Umbilical cord (tissue), 1 donor: ENCODE measurements at regions not wholly inside any gene's neighbourhood (a gene's known extent, or its start where the extent isn't known, plus 50 kb on each side); places are given as distances from the start of the nearest gene placed in this dataset.

Experiments
- DNase-seq: peaks from one replicate; pipeline ENCODE4 v3.0.0-alpha.2; 2015; ENCODE audit warnings: low spot score

- DNase-seq: no peak
Observed at GRCh38 chr6:25036461-25036860, 100.7 kb upstream of the RIPOR2 start.

- DNase-seq: no peak
Observed at GRCh38 chr6:25038300-25038699, 102.5 kb upstream of the RIPOR2 start.

GRCh38 chr6:25038999-25039398, 103.2 kb upstream of the RIPOR2 start:
- DNase-seq: no peak

GRCh38 chr6:25041485-25042035, 105.8 kb upstream of the RIPOR2 start:
- no peak for DNase-seq

- no peak for DNase-seq
Observed at GRCh38 chr6:25042036-25042521, 106.3 kb upstream of the RIPOR2 start.

- DNase-seq: no peak
Observed at GRCh38 chr6:25042536-25042935, 106.8 kb upstream of the RIPOR2 start.

- no peak for DNase-seq
Observed at GRCh38 chr6:25042984-25043725, 107.4 kb upstream of the RIPOR2 start.

- DNase-seq: no peak
Observed at GRCh38 chr6:25043892-25044291, 108.1 kb upstream of the RIPOR2 start.

GRCh38 chr6:25046942-25047341, 111.2 kb upstream of the RIPOR2 start:
- DNase-seq: no peak

GRCh38 chr6:25050356-25050755, 114.6 kb upstream of the RIPOR2 start:
- DNase-seq: peak; percentile 88

- DNase-seq: no peak
Observed at GRCh38 chr6:25051083-25051482, 115.3 kb upstream of the RIPOR2 start.

GRCh38 chr6:25052181-25052580, 116.4 kb upstream of the RIPOR2 start:
- no peak for DNase-seq

- DNase-seq: peak; percentile 93
Observed at GRCh38 chr6:25053875-25054371, 118.2 kb upstream of the RIPOR2 start.

- peak; percentile 62 for DNase-seq
Observed at GRCh38 chr6:25054469-25054868, 118.7 kb upstream of the RIPOR2 start.

GRCh38 chr6:25056130-25056529, 120.4 kb upstream of the RIPOR2 start:
- no peak for DNase-seq

- DNase-seq: peak; percentile 59
Observed at GRCh38 chr6:25057111-25057905, 121.5 kb upstream of the RIPOR2 start.

GRCh38 chr6:25058441-25058840, 122.7 kb upstream of the RIPOR2 start:
- no peak for DNase-seq

GRCh38 chr6:25058941-25059340, 123.2 kb upstream of the RIPOR2 start:
- DNase-seq: no peak

GRCh38 chr6:25060522-25060921, 124.8 kb upstream of the RIPOR2 start:
- DNase-seq: no peak

- DNase-seq: peak; percentile 34
Observed at GRCh38 chr6:25061289-25061936, 125.7 kb upstream of the RIPOR2 start.

- no peak for DNase-seq
Observed at GRCh38 chr6:25062070-25062811, 126.5 kb upstream of the RIPOR2 start.
